Urinary bladder (tissue), 3 donors: ENCODE measurements at regions not wholly inside any gene's neighbourhood (a gene's known extent, or its start where the extent isn't known, plus 50 kb on each side); places are given as distances from the start of the nearest gene placed in this dataset.
"Not testable (repeated sequence)": the region's sequence is repeated elsewhere in the genome, so short reads cannot be mapped to it uniquely, and the experiment has no call there.

Source experiments
- DNase-seq: peaks from one replicate; pipeline ENCODE4 v3.0.0-alpha.2; 2015; ENCODE audit errors: extremely low spot score
- H3K27ac ChIP-seq: one replicate; pipeline ENCODE4 v1.5.1; 2013; ENCODE audit warnings: low read depth, mild to moderate bottlenecking, moderate library complexity
- H3K36me3 ChIP-seq: one replicate; pipeline ENCODE4 v1.6.1; 2013; ENCODE audit warnings: mild to moderate bottlenecking, moderate library complexity; ENCODE audit not compliant: insufficient read depth
- H3K4me1 ChIP-seq: one replicate; pipeline ENCODE4 v1.6.1; 2013; ENCODE audit warnings: mild to moderate bottlenecking, moderate library complexity; ENCODE audit not compliant: insufficient read depth
- H3K4me3 ChIP-seq: one replicate; pipeline ENCODE4 v1.5.1; 2013; ENCODE audit warnings: low read depth, low read length
- WGBS: extraction: QIAGEN DNeasy Blood & Tissue Kit; methylation state at CpG from one replicate; pipeline ENCODE4 v1.1.7; 2013; 5-methylcytosine and 5-hydroxymethylcytosine counted together
- donor health status: healthy with polysubstance abuse.
- donor health status: healthy.

DNA sequence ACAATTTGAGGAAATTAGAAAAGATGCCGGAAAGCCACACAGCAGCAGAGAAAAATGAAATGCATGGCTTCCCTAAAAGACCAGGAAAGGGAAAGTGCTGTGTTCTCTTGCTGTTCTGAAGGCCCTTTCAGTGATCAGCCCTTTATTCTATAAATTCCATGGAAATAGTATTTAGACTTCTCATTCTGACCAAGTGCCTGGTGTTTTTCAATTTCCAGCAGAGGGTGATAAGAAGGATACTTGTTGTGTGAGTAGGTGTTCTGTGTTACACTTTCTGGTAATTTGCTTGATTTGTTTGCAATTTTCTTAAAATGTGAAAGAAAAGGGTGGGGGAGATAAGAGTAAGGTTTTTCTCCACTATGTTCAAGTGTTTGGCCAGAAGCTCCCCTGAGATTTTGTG, 504.5 kb downstream of the IRS1 start:
- DNase-seq = no peak
- WGBS = 43% methylated on average over 1 of the region's 1 CpG
- Histone ChIP-seq H3K27ac (no peak overlapping the region), H3K4me1 (no peaks in the 10 kb centered on the region), H3K4me3 (no peak overlapping the region), H3K36me3 (no peaks in the 10 kb centered on the region)

- not testable (repeated sequence) for DNase-seq, H3K4me1 ChIP-seq, H3K27ac ChIP-seq, H3K4me3 ChIP-seq, H3K36me3 ChIP-seq
- WGBS = 96% methylated on average over 1 of the region's 1 CpG
Observed at GRCh38 chr2:226291281-226291680, 508.3 kb downstream of the IRS1 start.

- WGBS = 63% methylated on average over 2 of the region's 2 CpGs
- no peak for DNase-seq
- Histone ChIP-seq H3K4me1 (no peaks in the 10 kb centered on the region), H3K27ac (no peak overlapping the region), H3K4me3 (no peak overlapping the region), H3K36me3 (no peaks in the 10 kb centered on the region)
Observed at GRCh38 chr2:226286916-226287315, 512.7 kb downstream of the IRS1 start.

DNA sequence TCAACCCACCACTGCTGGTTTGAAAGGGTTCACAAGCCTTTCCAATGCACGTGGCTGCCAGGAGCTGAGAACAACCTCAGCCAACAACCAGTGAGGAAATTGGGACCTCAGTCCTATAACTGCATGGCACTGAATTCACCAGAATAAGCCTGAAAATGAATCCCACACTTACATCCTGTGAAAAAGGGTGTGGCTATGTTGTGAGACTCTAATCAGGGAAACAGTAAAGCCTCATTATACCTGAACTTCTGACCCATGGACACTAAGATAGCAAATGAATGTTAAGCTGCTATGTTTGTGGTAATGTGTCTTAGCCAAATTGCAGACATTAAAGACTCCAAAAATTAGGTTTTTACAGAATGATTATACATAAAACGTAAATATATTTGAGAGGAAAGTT, 515.8 kb downstream of the IRS1 start:
- Histone ChIP-seq H3K36me3 (no peaks in the 10 kb centered on the region), H3K27ac (no peak overlapping the region), H3K4me3 (no peak overlapping the region), H3K4me1 (no peaks in the 10 kb centered on the region)
- no peak for DNase-seq
- 70% methylated on average over 2 of the region's 2 CpGs for WGBS

GRCh38 chr2:226282151-226282550, 517.5 kb downstream of the IRS1 start:
- WGBS = 96% methylated on average over 1 of the region's 1 CpG
- no peak overlapping the region for H3K27ac ChIP-seq
- no peaks in the 10 kb centered on the region for H3K4me1 ChIP-seq
- H3K4me3 ChIP-seq = no peak overlapping the region
- H3K36me3 ChIP-seq = no peaks in the 10 kb centered on the region
- DNase-seq = no peak

- not testable (repeated sequence) for H3K4me1 ChIP-seq, H3K36me3 ChIP-seq, DNase-seq, H3K4me3 ChIP-seq, H3K27ac ChIP-seq
- WGBS = 89% methylated on average over 2 of the region's 2 CpGs
Observed at GRCh38 chr2:226280136-226280535, 519.5 kb downstream of the IRS1 start.

GRCh38 chr2:226275215-226275614, 524.4 kb downstream of the IRS1 start:
- no peak for DNase-seq
- WGBS = 83% methylated on average over 1 of the region's 1 CpG
- Histone ChIP-seq H3K27ac (no peak overlapping the region), H3K4me1 (no peaks in the 10 kb centered on the region), H3K4me3 (no peak overlapping the region), H3K36me3 (no peaks in the 10 kb centered on the region)

GRCh38 chr2:226274143-226274542, 525.5 kb downstream of the IRS1 start:
- Histone ChIP-seq H3K4me1 (no peaks in the 10 kb centered on the region), H3K36me3 (no peaks in the 10 kb centered on the region), H3K27ac (no peak overlapping the region), H3K4me3 (no peak overlapping the region)
- WGBS = 88% methylated on average over 8 of the region's 8 CpGs
- DNase-seq = no peak

DNA sequence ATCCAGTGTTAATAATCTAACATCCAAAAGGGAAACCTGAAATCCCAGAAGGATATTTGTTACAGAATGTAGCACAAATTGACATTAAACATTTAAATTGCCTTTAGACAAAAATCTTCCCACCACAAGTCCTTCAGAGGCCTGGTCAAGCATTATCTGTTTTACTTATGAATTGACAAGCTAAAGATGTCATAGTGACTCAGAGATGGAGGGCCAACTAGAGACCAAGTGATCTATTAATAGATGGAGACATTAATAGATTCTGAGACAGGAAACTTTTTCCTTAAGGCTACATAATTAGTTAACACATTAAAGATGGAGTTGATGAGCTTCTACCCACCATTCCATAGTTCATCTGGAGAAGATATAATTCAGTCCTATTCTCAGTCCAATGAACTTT, 526.2 kb downstream of the IRS1 start:
- H3K4me1 ChIP-seq = no peaks in the 10 kb centered on the region
- H3K36me3 ChIP-seq = no peaks in the 10 kb centered on the region
- no peak overlapping the region for H3K4me3 ChIP-seq
- H3K27ac ChIP-seq = no peak overlapping the region
- no peak for DNase-seq

DNA sequence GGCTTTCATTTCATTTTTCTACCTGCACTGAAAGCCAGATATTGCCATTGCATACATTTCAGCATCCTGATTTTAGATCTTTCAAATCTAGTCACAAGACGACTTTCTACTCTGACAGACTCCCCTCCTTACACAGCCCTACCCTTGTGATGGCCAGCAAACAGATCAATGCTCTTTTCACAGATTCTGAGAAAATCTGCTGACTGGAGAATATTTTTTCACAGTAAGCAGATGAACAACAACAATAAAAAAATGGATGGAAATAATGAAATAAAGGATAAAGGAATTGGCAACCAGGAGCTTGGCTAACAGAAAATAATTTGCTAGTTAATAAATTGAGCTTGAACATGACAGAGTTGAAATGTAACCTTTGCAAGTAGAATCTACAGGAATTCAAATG, 527.2 kb downstream of the IRS1 start:
- H3K4me1 ChIP-seq = no peaks in the 10 kb centered on the region
- H3K27ac ChIP-seq = no peak overlapping the region
- H3K4me3 ChIP-seq = no peak overlapping the region
- 69% methylated on average over 1 of the region's 1 CpG for WGBS
- DNase-seq = no peak
- no peaks in the 10 kb centered on the region for H3K36me3 ChIP-seq

- no peak for DNase-seq
- H3K27ac ChIP-seq = no peak overlapping the region
- WGBS = 61% methylated on average over 6 of the region's 6 CpGs
- no peak overlapping the region for H3K4me3 ChIP-seq
- H3K36me3 ChIP-seq = no peaks in the 10 kb centered on the region
- H3K4me1 ChIP-seq = no peaks in the 10 kb centered on the region
Observed at GRCh38 chr2:226270285-226271058, 529.1 kb downstream of the IRS1 start.

DNA sequence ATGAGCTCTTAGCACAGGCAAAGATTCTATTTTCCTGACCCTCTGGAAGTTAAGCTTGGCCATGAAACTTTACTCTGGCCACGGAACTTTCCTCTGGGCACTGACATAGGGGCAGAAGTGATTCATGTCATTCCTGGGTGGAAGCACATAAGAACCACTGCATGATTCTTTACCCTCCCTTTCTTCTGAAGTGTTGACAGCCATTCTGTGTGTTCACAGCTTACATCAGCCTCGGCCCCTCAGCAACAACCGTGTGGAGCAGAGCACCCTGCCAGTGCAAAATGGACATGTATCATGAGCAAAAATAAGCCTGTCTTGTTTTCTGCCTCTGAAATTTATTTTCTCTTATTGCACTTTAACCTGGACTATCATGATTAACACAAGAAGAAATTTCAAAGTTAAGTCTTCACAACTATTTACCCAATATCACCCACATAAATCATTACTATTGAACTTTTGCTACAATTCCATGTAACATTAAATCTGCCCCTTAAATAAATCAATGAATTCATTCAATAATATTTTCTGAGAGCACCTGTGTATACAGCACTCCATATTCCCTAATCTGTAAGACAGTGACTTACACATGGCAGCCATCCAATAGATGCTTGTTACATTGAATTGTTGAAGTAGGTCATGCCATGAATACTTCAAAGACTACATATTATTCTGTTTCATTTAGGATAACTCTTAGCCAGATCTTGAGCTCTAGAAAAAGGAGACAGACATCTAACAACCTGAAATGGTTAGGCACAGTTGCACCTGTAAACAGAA, 531.9 kb downstream of the IRS1 start:
- H3K27ac ChIP-seq = no peak overlapping the region
- no peaks in the 10 kb centered on the region for H3K4me1 ChIP-seq
- DNase-seq = no peak
- no peaks in the 10 kb centered on the region for H3K36me3 ChIP-seq
- 91% methylated on average over 3 of the region's 3 CpGs for WGBS
- H3K4me3 ChIP-seq = no peak overlapping the region

DNA sequence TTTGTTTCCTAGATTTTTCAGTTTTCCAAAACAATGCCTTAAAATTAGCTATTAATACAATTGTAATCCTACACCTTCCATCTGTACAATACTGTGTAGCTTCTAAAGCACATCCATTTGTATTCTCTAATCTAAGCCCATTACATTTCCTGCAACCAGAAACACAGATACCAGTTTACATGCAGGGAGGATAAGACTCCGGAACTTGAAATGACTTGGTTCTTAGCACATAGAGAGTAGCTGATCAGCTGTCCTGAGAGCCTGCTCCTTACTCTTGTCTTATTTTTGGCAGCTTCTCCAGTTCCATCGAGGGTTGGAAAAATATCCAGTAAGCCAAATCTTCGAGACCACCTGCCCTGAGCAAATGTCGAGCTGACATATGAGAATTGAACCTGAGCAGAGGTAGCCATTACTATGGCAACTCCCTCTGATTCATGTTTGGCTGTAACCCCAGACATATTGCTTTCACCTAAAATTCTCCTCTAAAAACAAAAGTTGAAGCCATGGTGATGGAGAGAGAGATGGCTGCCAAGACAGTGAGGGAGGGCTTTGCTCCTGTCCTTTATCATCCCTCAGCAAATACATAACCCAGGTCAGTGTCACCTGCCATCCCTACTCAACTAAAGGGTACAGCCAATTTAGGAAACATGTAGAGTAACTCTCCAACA, 542.8 kb downstream of the IRS1 start:
- WGBS = 71% methylated on average over 4 of the region's 4 CpGs
- no peak for DNase-seq
- H3K27ac ChIP-seq = no peak overlapping the region

GRCh38 chr2:226256237-226256636, 543.4 kb downstream of the IRS1 start:
- Histone ChIP-seq H3K4me3 (no peak overlapping the region), H3K36me3 (no peaks in the 10 kb centered on the region), H3K27ac (no peak overlapping the region), H3K4me1 (no peaks in the 10 kb centered on the region)
- 29% methylated on average over 2 of the region's 2 CpGs for WGBS
- DNase-seq = no peak

More for the DNA sequence above, 542.8 kb downstream of the IRS1 start:
- Histone ChIP-seq H3K36me3 (no peaks in the 10 kb centered on the region), H3K4me3 (no peak overlapping the region), H3K4me1 (no peaks in the 10 kb centered on the region)
